GM12878 (cell line): ENCODE measurements at regions not wholly inside any gene's neighbourhood (a gene's known extent, or its start where the extent isn't known, plus 50 kb on each side); places are given as distances from the start of the nearest gene placed in this dataset.

Source experiments
- ATAC-seq: fragments of 200-7000 bp; cut with Tn5 transposase; 3 replicates; pipeline ENCODE4 v1.9.1; 2020; ENCODE audit warnings: mild to moderate bottlenecking, moderate library complexity
- BruUV-seq: library from RNA; stranded (reverse); fragments of 400-500 nt; replicated peaks from 2 replicates; lab custom pipeline; 2021; lab: Mats Ljungman, UMichigan
- CTCF ChIA-PET: fragments of 300-600 bp; sonication (Branson Sonifier 250); formaldehyde crosslinking; extraction: SDS; loops from one replicate; lab custom pipeline; 2021; ENCODE audit warnings: inconsistent platforms; lab: Yijun Ruan, JAX
- POLR2A ChIA-PET: fragments of 350-600 bp; formaldehyde crosslinking; extraction: SDS; loops from one replicate; lab custom pipeline; 2021; ENCODE audit warnings: inconsistent platforms; lab: Charles Lee
- RAD21 ChIA-PET: fragments of 300-600 bp; sonication (Branson Sonifier 250); formaldehyde crosslinking; loops from one replicate; lab custom pipeline; 2023; ENCODE audit warnings: antibody characterized with exemption; ENCODE audit not compliant: unreplicated experiment; lab: Charles Lee
- SMC1A ChIA-PET: fragments of 300-600 bp; sonication (Branson Sonifier 250); formaldehyde crosslinking; loops from one replicate; lab custom pipeline; 2023; ENCODE audit not compliant: unreplicated experiment, uncharacterized antibody; lab: Charles Lee
- DNase-seq: peaks from one replicate; pipeline ENCODE4 v3.0.0-alpha.2; 2011; ENCODE audit warnings: low read depth, low spot score
- FAIRE-seq: peaks from 3 replicates; lab custom pipeline; 2011; peaks lifted over from hg19 to GRCh38; lab: Jason Lieb, UNC
- H2AFZ ChIP-seq: 2 replicates; pipeline ENCODE4 v1.6.0; 2011; ENCODE audit warnings: low read depth, low read length, control low read depth; ENCODE audit not compliant: control insufficient read depth
- H3K27ac ChIP-seq: 2 replicates; pipeline ENCODE4 v1.5.1; 2011; ENCODE audit warnings: control low read depth; ENCODE audit not compliant: control insufficient read depth, insufficient read depth
- H3K27me3 ChIP-seq, 2 experiments: replicated peaks in 1 of 2; 2 replicates each; pipeline versions ENCODE4 v1.6.0 to v1.6.1; 2011; ENCODE audit warnings: low read length in 1 of 2; ENCODE audit not compliant: control insufficient read depth in 2 of 2, insufficient read depth in 2 of 2
- H3K36me3 ChIP-seq, 2 experiments: 2 replicates each; pipeline ENCODE4 v1.5.1; 2011; ENCODE audit warnings: low read length in 1 of 2; ENCODE audit not compliant: control insufficient read depth in 2 of 2, insufficient read depth in 2 of 2
- H3K4me1 ChIP-seq: 2 replicates; pipeline ENCODE4 v1.6.1; 2011; ENCODE audit warnings: mild to moderate bottlenecking, low read length, moderate library complexity, mixed read lengths; ENCODE audit not compliant: control insufficient read depth, insufficient read depth
- H3K4me2 ChIP-seq: 2 replicates; pipeline ENCODE4 v1.6.0; 2011; ENCODE audit warnings: control low read depth; ENCODE audit not compliant: control insufficient read depth, insufficient read depth
- H3K4me3 ChIP-seq: fragments of 200-600 bp; sonication (generic); 2 replicates; pipeline ENCODE4 v1.5.1; 2016
- H3K79me2 ChIP-seq: 2 replicates; pipeline ENCODE4 v1.6.0; 2011; ENCODE audit warnings: low read length; ENCODE audit not compliant: control insufficient read depth, insufficient read depth
- H3K9ac ChIP-seq: 2 replicates; pipeline ENCODE4 v1.8.0; 2011; ENCODE audit warnings: low read length, control low read depth, mixed read lengths; ENCODE audit not compliant: control insufficient read depth, insufficient read depth
- H3K9me3 ChIP-seq: replicated peaks from 3 replicates; pipeline ENCODE4 v1.5.1; 2011; ENCODE audit warnings: mild to moderate bottlenecking, low read length; ENCODE audit not compliant: control insufficient read depth, insufficient read depth
- H4K20me1 ChIP-seq: 2 replicates; pipeline ENCODE4 v1.6.0; 2011; ENCODE audit not compliant: control insufficient read depth, insufficient read depth
- BHLHE40 ChIP-seq, 2 experiments: fragments of 450-650 bp in 1 of 2; IDR thresholded peaks; 2 replicates each; pipeline ENCODE4 v1.6.1; 2011 to 2017; ENCODE audit warnings: low read depth in 2 of 2, borderline replicate concordance in 1 of 2, improper control_type of control experiment in 1 of 2, low read length in 1 of 2, mild to moderate bottlenecking in 1 of 2
- HDGF ChIP-seq: fragments of 450-650 bp; IDR thresholded peaks from 2 replicates; pipeline ENCODE4 v1.6.1; 2016; ENCODE audit warnings: antibody characterized with exemption
- IKZF2 ChIP-seq, 2 experiments: fragments of 450-650 bp; IDR thresholded peaks; 2 replicates each; pipeline ENCODE4 v1.6.1; 2017; ENCODE audit warnings: mild to moderate bottlenecking in 2 of 2, moderate library complexity in 2 of 2
- IRF5 ChIP-seq: fragments of 450-650 bp; IDR thresholded peaks from 2 replicates; pipeline ENCODE4 v1.6.1; 2017; ENCODE audit warnings: borderline replicate concordance
- NFYA ChIP-seq: IDR thresholded peaks from 2 replicates; pipeline ENCODE4 v1.6.1; 2011; ENCODE audit warnings: low read depth, mild to moderate bottlenecking, low read length, improper control_type of control experiment, borderline replicate concordance
- NKRF ChIP-seq: fragments of 450-650 bp; conservative IDR thresholded peaks from 2 replicates; pipeline ENCODE4 v1.6.1; 2017; ENCODE audit warnings: mild to moderate bottlenecking, moderate library complexity
- REST ChIP-seq: IDR thresholded peaks from 2 replicates; pipeline ENCODE4 v1.6.1; 2012; ENCODE audit warnings: mild to moderate bottlenecking, low read depth, low read length
- SRF ChIP-seq, 2 experiments: IDR thresholded peaks; 2 replicates each; pipeline ENCODE4 v1.6.1; 2011; ENCODE audit warnings: low read depth in 2 of 2, low read length in 2 of 2, mild to moderate bottlenecking in 1 of 2, moderate library complexity in 1 of 2
- WRNIP1 ChIP-seq: IDR thresholded peaks from 2 replicates; pipeline ENCODE4 v1.6.1; 2011; ENCODE audit warnings: low read depth, low read length, improper control_type of control experiment, borderline replicate concordance
- ZNF24 ChIP-seq: fragments of 450-650 bp; IDR thresholded peaks from 2 replicates; pipeline ENCODE4 v1.6.1; 2017; ENCODE audit warnings: antibody characterized with exemption, mild to moderate bottlenecking
- WGBS: methylation state at CpG from one replicate; pipeline ENCODE4 v1.1.6; 2016; ENCODE audit warnings: low lambda C conversion rate; ENCODE audit not compliant: insufficient replicate concordance, insufficient coverage; ENCODE audit errors: missing lambda C conversion rate; 5-methylcytosine and 5-hydroxymethylcytosine counted together
- in situ Hi-C: fragments of 300-500 bp; cut with MboI; formaldehyde crosslinking; loops from 9 replicates; pipeline ENCODE4 v1.14.3; 2018; ENCODE audit warnings: mixed read lengths
- intact Hi-C: fragments of 100-400 bp; cut with micrococcal nuclease; formaldehyde crosslinking; loops from one replicate; pipeline ENCODE4 v1.14.2; 2022; ENCODE audit not compliant: unreplicated experiment

GRCh38 chr19:23998568-23998967 lies 83.9 kb downstream of the ZNF726 start:
- 18% methylated on average over 2 of the region's 2 CpGs for WGBS
- FAIRE-seq, result no peak
- CTCF ChIA-PET, result no interaction called here

GRCh38 chr19:23999821-24000610 lies 85.3 kb downstream of the ZNF726 start:
- 45% methylated on average over 9 of the region's 9 CpGs for WGBS
- FAIRE-seq (no peak), DNase-seq (no peak), ATAC-seq (no peak)
- ChIA-PET SMC1A (no interaction called here), CTCF (no interaction called here), POLR2A (no interaction called here), RAD21 (no interaction called here)
- no TSS peak for BruUV-seq
- Histone ChIP-seq H3K4me2 (no peak overlapping the region), H3K27ac (no peak overlapping the region), H3K4me1 (no peaks in the 10 kb centered on the region), H3K9me3 (no peaks in the 10 kb centered on the region; the same call in 2 of the 3 replicates), H3K4me3 (no peak overlapping the region), H4K20me1 (no peaks in the 10 kb centered on the region), H3K79me2 (no peaks in the 10 kb centered on the region), H3K9ac (no peak overlapping the region), H2AFZ (no peak overlapping the region), H3K36me3 (no peaks in the 10 kb centered on the region), H3K27me3 (no peaks in the 10 kb centered on the region)
- intact Hi-C loops, result no loop called here
- in situ Hi-C loops, result no loop called here
- no peak for TF ChIP-seq REST
- TF ChIP-seq HDGF, result no peak
- TF ChIP-seq ZNF24, result no peak
- no peak for TF ChIP-seq IKZF2 (IDR thresholded peaks at IDR 0.05)
- no peak for TF ChIP-seq SRF (IDR thresholded peaks at IDR 0.05; ENCODE audit: low read depth in 2 of 2, low read length in 2 of 2)
- no peak for TF ChIP-seq BHLHE40 (IDR thresholded peaks at IDR 0.05; ENCODE audit: borderline replicate concordance in 1 of 2, low read depth in 2 of 2, low read length in 1 of 2)
- no peak for TF ChIP-seq NKRF
- no peak for TF ChIP-seq IRF5
- no peak for TF ChIP-seq WRNIP1

More at GRCh38 chr19:23998568-23998967, 83.9 kb downstream of the ZNF726 start:
- ATAC-seq, result no peak
- Histone ChIP-seq H3K9me3 (no peaks in the 10 kb centered on the region; the same call in 2 of the 3 replicates), H2AFZ (no peak overlapping the region), H3K4me3 (no peak overlapping the region), H3K79me2 (no peaks in the 10 kb centered on the region), H3K9ac (no peak overlapping the region), H3K36me3 (no peaks in the 10 kb centered on the region), H4K20me1 (no peaks in the 10 kb centered on the region), H3K27me3 (no peaks in the 10 kb centered on the region), H3K4me2 (no peak overlapping the region), H3K4me1 (no peaks in the 10 kb centered on the region), H3K27ac (no peak overlapping the region)
- intact Hi-C loops, result no loop called here
- no TSS peak for BruUV-seq
- DNase-seq, result no peak
- RAD21 ChIA-PET, result no interaction called here
- POLR2A ChIA-PET, result no interaction called here
- in situ Hi-C loops, result no loop called here
- TF ChIP-seq NFYA, result no peak
- SMC1A ChIA-PET, result no interaction called here
